ENCODE measurements at regions not wholly inside any gene's neighbourhood (a gene's known extent, or its start where the extent isn't known, plus 50 kb on each side); places are given as distances from the start of the nearest gene placed in this dataset.
"Not testable (repeated sequence)": the region's sequence is repeated elsewhere in the genome, so short reads cannot be mapped to it uniquely, and the experiment has no call there.

- H3K4me1 ChIP-seq (ENCODE audit: control insufficient read depth in 1 of 2, extremely low read depth in 1 of 2, insufficient read depth in 2 of 2, low read length in 2 of 2); H3K9me3 ChIP-seq; CTCF ChIA-PET; H3K4me3 Mint-ChIP-seq; H3K9me3 Mint-ChIP-seq; H3K36me3 Mint-ChIP-seq; DNase-seq; POLR2A ChIA-PET; H3K27ac Mint-ChIP-seq; H3K4me1 Mint-ChIP-seq; H3K27me3 ChIP-seq (replicated peaks in 1 of 2; ENCODE audit: control insufficient read depth in 2 of 2, extremely low read depth in 1 of 2, insufficient read depth in 2 of 2, low read length in 1 of 2); ATAC-seq (replicated peaks in 1 of 4); H3K36me3 ChIP-seq (ENCODE audit: control insufficient read depth in 2 of 2, extremely low read depth in 1 of 2, insufficient read depth in 1 of 2, low read length in 1 of 2); H3K4me3 ChIP-seq (ENCODE audit: control insufficient read depth in 1 of 2, extremely low read depth in 1 of 2, low read length in 1 of 2); H3K27me3 Mint-ChIP-seq; H3K27ac ChIP-seq (ENCODE audit: low read length): not testable (repeated sequence)
- WGBS (ENCODE audit: insufficient coverage): no CpG with 5 or more reads among the region's 7 CpGs
Observed at GRCh38 chr2:142362069-142362468, 231.3 kb upstream of the LRP1B start.

DNA sequence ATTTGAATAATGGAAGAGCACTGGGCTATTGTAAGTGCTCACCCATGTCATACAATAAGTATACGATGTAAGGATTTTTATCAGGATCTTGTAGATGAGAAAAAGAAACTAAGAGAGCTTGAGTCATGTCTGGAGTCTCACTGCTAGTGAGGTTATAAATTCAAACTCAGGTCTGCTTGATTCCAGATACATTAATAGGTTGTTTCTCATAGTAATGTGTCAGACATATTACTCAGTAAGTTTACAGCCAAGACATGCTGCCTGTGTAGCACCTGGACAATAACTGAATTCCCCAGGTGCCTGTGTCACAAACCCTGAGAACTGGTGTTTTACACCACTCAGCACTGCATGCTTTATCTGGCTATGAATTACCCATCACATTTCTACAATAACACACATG, 216.9 kb upstream of the LRP1B start:
- no peak for ATAC-seq (replicated peaks in 1 of 4)
- no peak overlapping the region for H3K4me3 Mint-ChIP-seq
- H3K27ac ChIP-seq (ENCODE audit: low read length): no peak overlapping the region
- H3K36me3 ChIP-seq (ENCODE audit: control insufficient read depth in 2 of 2, extremely low read depth in 1 of 2, insufficient read depth in 1 of 2, low read length in 1 of 2): no peaks in the 10 kb centered on the region
- H3K36me3 Mint-ChIP-seq: no peaks in the 10 kb centered on the region
- ChIA-PET CTCF (no interaction called here), POLR2A (no interaction called here)
- peaks cover 6 to 15% (median 8%) of the 10 kb centered on the region in 3 donors for H3K9me3 Mint-ChIP-seq
- no peaks in the 10 kb centered on the region for H3K9me3 ChIP-seq
- no peaks in the 10 kb centered on the region for H3K27me3 ChIP-seq (replicated peaks in 1 of 2; ENCODE audit: control insufficient read depth in 2 of 2, extremely low read depth in 1 of 2, insufficient read depth in 2 of 2, low read length in 1 of 2)
- no peak for DNase-seq
- H3K4me1 Mint-ChIP-seq: no peaks in the 10 kb centered on the region
- no peak overlapping the region for H3K27ac Mint-ChIP-seq
- WGBS (ENCODE audit: insufficient coverage): no CpG with 5 or more reads among the region's 1 CpG
- no peaks in the 10 kb centered on the region for H3K27me3 Mint-ChIP-seq
- no peaks in the 10 kb centered on the region for H3K4me1 ChIP-seq (ENCODE audit: control insufficient read depth in 1 of 2, extremely low read depth in 1 of 2, insufficient read depth in 2 of 2, low read length in 2 of 2)
- H3K4me3 ChIP-seq (ENCODE audit: control insufficient read depth in 1 of 2, extremely low read depth in 1 of 2, low read length in 1 of 2): no peak overlapping the region

- no peaks in the 10 kb centered on the region for H3K4me1 Mint-ChIP-seq
Observed at GRCh38 chr2:142339261-142339660, 208.4 kb upstream of the LRP1B start.

GRCh38 chr2:142332196-142332595, 201.4 kb upstream of the LRP1B start:
- Mint-ChIP-seq H3K36me3 (no peaks in the 10 kb centered on the region), H3K9me3 (peaks cover 7 to 35% (median 17%) of the 10 kb centered on the region in 3 donors), H3K4me1 (no peaks in the 10 kb centered on the region), H3K4me3 (no peak overlapping the region), H3K27me3 (no peaks in the 10 kb centered on the region), H3K27ac (no peak overlapping the region)
- no peak overlapping the region for H3K4me3 ChIP-seq (ENCODE audit: control insufficient read depth in 1 of 2, extremely low read depth in 1 of 2, low read length in 1 of 2)
- ChIA-PET CTCF (no interaction called here), POLR2A (no interaction called here)
- DNase-seq (no peak), ATAC-seq (replicated peaks in 1 of 4) (no peak)
- H3K27ac ChIP-seq (ENCODE audit: low read length): no peak overlapping the region
- H3K36me3 ChIP-seq (ENCODE audit: control insufficient read depth in 2 of 2, extremely low read depth in 1 of 2, insufficient read depth in 1 of 2, low read length in 1 of 2): no peaks in the 10 kb centered on the region
- WGBS (ENCODE audit: insufficient coverage): no CpG with 5 or more reads among the region's 2 CpGs
- no peaks in the 10 kb centered on the region for H3K9me3 ChIP-seq
- no peaks in the 10 kb centered on the region for H3K4me1 ChIP-seq (ENCODE audit: control insufficient read depth in 1 of 2, extremely low read depth in 1 of 2, insufficient read depth in 2 of 2, low read length in 2 of 2)
- no peaks in the 10 kb centered on the region for H3K27me3 ChIP-seq (replicated peaks in 1 of 2; ENCODE audit: control insufficient read depth in 2 of 2, extremely low read depth in 1 of 2, insufficient read depth in 2 of 2, low read length in 1 of 2)

More at GRCh38 chr2:142339261-142339660, 208.4 kb upstream of the LRP1B start:
- Histone ChIP-seq H3K4me1 (ENCODE audit: control insufficient read depth in 1 of 2, extremely low read depth in 1 of 2, insufficient read depth in 2 of 2, low read length in 2 of 2) (no peaks in the 10 kb centered on the region), H3K36me3 (ENCODE audit: control insufficient read depth in 2 of 2, extremely low read depth in 1 of 2, insufficient read depth in 1 of 2, low read length in 1 of 2) (no peaks in the 10 kb centered on the region), H3K4me3 (ENCODE audit: control insufficient read depth in 1 of 2, extremely low read depth in 1 of 2, low read length in 1 of 2) (no peak overlapping the region), H3K27me3 (replicated peaks in 1 of 2; ENCODE audit: control insufficient read depth in 2 of 2, extremely low read depth in 1 of 2, insufficient read depth in 2 of 2, low read length in 1 of 2) (no peaks in the 10 kb centered on the region), H3K9me3 (no peaks in the 10 kb centered on the region), H3K27ac (ENCODE audit: low read length) (no peak overlapping the region)
- DNase-seq (no peak), ATAC-seq (replicated peaks in 1 of 4) (no peak)
- H3K27me3 Mint-ChIP-seq: no peaks in the 10 kb centered on the region
- no peaks in the 10 kb centered on the region for H3K36me3 Mint-ChIP-seq
- H3K27ac Mint-ChIP-seq: no peak overlapping the region
- no peak overlapping the region for H3K4me3 Mint-ChIP-seq
- ChIA-PET CTCF (no interaction called here), POLR2A (no interaction called here)
- H3K9me3 Mint-ChIP-seq: peaks cover 9 to 11% (median 9%) of the 10 kb centered on the region in 3 donors

DNA sequence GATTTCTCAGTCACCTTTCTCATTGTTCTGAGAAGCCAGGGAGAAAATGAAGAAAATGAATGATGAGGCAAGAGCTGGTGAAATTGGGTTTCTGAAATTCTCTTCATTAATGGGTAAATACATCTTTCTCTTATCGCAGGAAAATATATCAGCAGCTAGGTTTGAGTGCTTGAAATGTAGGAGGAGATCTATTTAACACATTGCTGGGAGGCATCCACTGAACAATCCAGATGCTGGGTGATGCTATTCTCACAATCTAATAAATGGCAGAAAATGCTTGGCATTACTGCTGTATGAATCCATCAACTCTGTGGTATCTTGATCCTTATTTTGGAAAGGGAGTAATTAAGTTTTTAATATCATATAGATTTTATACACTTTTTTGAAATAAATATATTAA, 199.6 kb upstream of the LRP1B start:
- POLR2A ChIA-PET: no interaction called here
- no peaks in the 10 kb centered on the region for H3K4me1 ChIP-seq (ENCODE audit: control insufficient read depth in 1 of 2, extremely low read depth in 1 of 2, insufficient read depth in 2 of 2, low read length in 2 of 2)

DNA sequence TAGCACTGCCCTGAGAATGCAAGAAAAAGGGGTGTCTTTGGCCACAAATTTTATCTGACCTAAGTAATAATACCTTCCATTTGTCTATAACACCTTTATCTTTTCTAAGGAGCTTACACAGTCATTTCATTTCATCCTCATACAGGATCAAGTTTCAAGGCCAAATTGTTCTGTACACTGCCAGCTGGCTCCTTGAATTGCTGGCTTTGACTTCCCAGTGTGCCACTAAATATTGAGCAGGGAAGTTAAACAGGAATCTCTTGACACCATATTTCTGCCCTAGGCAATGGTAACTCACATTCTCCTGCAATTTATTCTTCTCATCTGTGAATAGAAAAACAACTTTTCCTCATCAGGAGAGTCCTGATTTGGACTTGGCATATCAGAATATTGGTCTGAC, 195.1 kb upstream of the LRP1B start:
- peaks cover 12 to 25% (median 17%) of the 10 kb centered on the region in 3 donors for H3K9me3 Mint-ChIP-seq

More for the DNA sequence above, 199.6 kb upstream of the LRP1B start:
- H3K36me3 Mint-ChIP-seq: no peaks in the 10 kb centered on the region
- ATAC-seq (replicated peaks in 1 of 4) (no peak), DNase-seq (no peak)
- Histone ChIP-seq H3K27me3 (replicated peaks in 1 of 2; ENCODE audit: control insufficient read depth in 2 of 2, extremely low read depth in 1 of 2, insufficient read depth in 2 of 2, low read length in 1 of 2) (no peaks in the 10 kb centered on the region), H3K9me3 (no peaks in the 10 kb centered on the region), H3K27ac (ENCODE audit: low read length) (no peak overlapping the region), H3K4me3 (ENCODE audit: control insufficient read depth in 1 of 2, extremely low read depth in 1 of 2, low read length in 1 of 2) (no peak overlapping the region), H3K36me3 (ENCODE audit: control insufficient read depth in 2 of 2, extremely low read depth in 1 of 2, insufficient read depth in 1 of 2, low read length in 1 of 2) (no peaks in the 10 kb centered on the region)
- no peaks in the 10 kb centered on the region for H3K4me1 Mint-ChIP-seq
- no peaks in the 10 kb centered on the region for H3K27me3 Mint-ChIP-seq
- no peak overlapping the region for H3K27ac Mint-ChIP-seq
- peaks cover 7 to 35% (median 20%) of the 10 kb centered on the region in 3 donors for H3K9me3 Mint-ChIP-seq
- no CpG with 5 or more reads among the region's 1 CpG for WGBS (ENCODE audit: insufficient coverage)
- H3K4me3 Mint-ChIP-seq: no peak overlapping the region
- CTCF ChIA-PET: no interaction called here

DNA sequence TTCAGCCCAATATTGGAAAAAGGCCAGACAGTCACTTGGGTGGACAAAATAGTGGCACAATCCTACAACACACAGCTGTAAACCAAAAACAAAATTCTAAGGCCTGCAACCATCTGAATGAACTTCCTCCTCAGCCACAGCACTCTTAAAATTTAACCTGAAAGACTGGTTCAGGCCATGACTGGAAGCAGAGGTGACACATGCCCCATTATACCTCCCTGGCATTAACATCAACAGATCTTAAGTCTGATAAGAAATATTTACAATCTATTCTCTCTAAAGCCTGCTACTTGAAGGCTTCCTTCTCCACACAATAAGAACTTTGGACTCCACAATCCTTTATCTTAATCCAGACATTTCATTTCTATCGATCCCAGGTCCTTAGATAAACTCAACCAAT, 192.4 kb upstream of the LRP1B start:
- H3K9me3 ChIP-seq: no peaks in the 10 kb centered on the region
- Mint-ChIP-seq H3K9me3 (peaks cover 8 to 27% (median 14%) of the 10 kb centered on the region in 3 donors), H3K27me3 (no peaks in the 10 kb centered on the region), H3K36me3 (no peaks in the 10 kb centered on the region), H3K4me3 (no peak overlapping the region), H3K4me1 (no peaks in the 10 kb centered on the region), H3K27ac (no peak overlapping the region)
- no peak overlapping the region for H3K4me3 ChIP-seq (ENCODE audit: control insufficient read depth in 1 of 2, extremely low read depth in 1 of 2, low read length in 1 of 2)
- no peak overlapping the region for H3K27ac ChIP-seq (ENCODE audit: low read length)
- no peak for DNase-seq
- no peak for ATAC-seq (replicated peaks in 1 of 4)
- POLR2A ChIA-PET: no interaction called here
- WGBS (ENCODE audit: insufficient coverage): 83% methylated on average over 1 of the region's 1 CpG
- H3K27me3 ChIP-seq (replicated peaks in 1 of 2; ENCODE audit: control insufficient read depth in 2 of 2, extremely low read depth in 1 of 2, insufficient read depth in 2 of 2, low read length in 1 of 2): no peaks in the 10 kb centered on the region
- H3K36me3 ChIP-seq (ENCODE audit: control insufficient read depth in 2 of 2, extremely low read depth in 1 of 2, insufficient read depth in 1 of 2, low read length in 1 of 2): no peaks in the 10 kb centered on the region
- CTCF ChIA-PET: no interaction called here
- H3K4me1 ChIP-seq (ENCODE audit: control insufficient read depth in 1 of 2, extremely low read depth in 1 of 2, insufficient read depth in 2 of 2, low read length in 2 of 2): no peaks in the 10 kb centered on the region

More for the DNA sequence above, 195.1 kb upstream of the LRP1B start:
- no peaks in the 10 kb centered on the region for H3K27me3 ChIP-seq (replicated peaks in 1 of 2; ENCODE audit: control insufficient read depth in 2 of 2, extremely low read depth in 1 of 2, insufficient read depth in 2 of 2, low read length in 1 of 2)
- no peaks in the 10 kb centered on the region for H3K36me3 Mint-ChIP-seq
- DNase-seq: no peak
- no peak overlapping the region for H3K4me3 Mint-ChIP-seq
- no peak overlapping the region for H3K4me3 ChIP-seq (ENCODE audit: control insufficient read depth in 1 of 2, extremely low read depth in 1 of 2, low read length in 1 of 2)
- POLR2A ChIA-PET: no interaction called here
- no peaks in the 10 kb centered on the region for H3K27me3 Mint-ChIP-seq
- H3K9me3 ChIP-seq: no peaks in the 10 kb centered on the region
- no peak overlapping the region for H3K27ac ChIP-seq (ENCODE audit: low read length)
- CTCF ChIA-PET: no interaction called here
- no peaks in the 10 kb centered on the region for H3K4me1 Mint-ChIP-seq
- H3K36me3 ChIP-seq (ENCODE audit: control insufficient read depth in 2 of 2, extremely low read depth in 1 of 2, insufficient read depth in 1 of 2, low read length in 1 of 2): no peaks in the 10 kb centered on the region
- no peaks in the 10 kb centered on the region for H3K4me1 ChIP-seq (ENCODE audit: control insufficient read depth in 1 of 2, extremely low read depth in 1 of 2, insufficient read depth in 2 of 2, low read length in 2 of 2)
- ATAC-seq (replicated peaks in 1 of 4): no peak
- H3K27ac Mint-ChIP-seq: no peak overlapping the region

All from T-cell (primary cell).